ENCODE measurements at regions not wholly inside any gene's neighbourhood (a gene's known extent, or its start where the extent isn't known, plus 50 kb on each side); places are given as distances from the start of the nearest gene placed in this dataset.
"Not testable (repeated sequence)": the region's sequence is repeated elsewhere in the genome, so short reads cannot be mapped to it uniquely, and the experiment has no call there.

DNA sequence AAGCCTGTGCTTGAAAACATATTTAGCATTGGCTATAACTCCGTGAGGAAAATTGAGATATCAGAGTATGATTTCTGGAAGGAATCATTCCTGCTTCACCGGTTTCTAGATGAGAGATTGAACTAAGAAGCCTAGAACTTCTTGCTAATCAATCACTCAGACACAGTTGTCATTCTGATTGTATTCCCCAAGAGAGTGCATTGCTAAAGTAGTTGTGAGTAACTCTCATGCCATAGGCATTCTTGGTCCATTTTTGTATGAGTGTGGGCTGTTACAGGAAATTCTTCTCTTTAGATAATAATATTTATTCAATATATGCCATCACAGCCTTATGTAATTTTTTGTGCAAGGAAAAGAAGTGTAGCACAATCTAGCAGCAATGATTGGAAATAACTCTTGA, 893.3 kb upstream of the MDGA2 start:
- Histone ChIP-seq H3K4me3 (no peak overlapping the region), H3K9me3 (no peaks in the 10 kb centered on the region), H3K27ac (no peak overlapping the region), H3K4me1 (no peaks in the 10 kb centered on the region), H3K36me3 (no peaks in the 10 kb centered on the region), H3K27me3 (no peaks in the 10 kb centered on the region)
- DNase-seq, result no peak
- intact Hi-C loops (cut with DNase I; ENCODE audit: low total_unique reads), result no loop called here
- TF ChIP-seq POLR2A (IDR thresholded peaks at IDR 0.05), result no peak
- TF ChIP-seq, protein P1, sequence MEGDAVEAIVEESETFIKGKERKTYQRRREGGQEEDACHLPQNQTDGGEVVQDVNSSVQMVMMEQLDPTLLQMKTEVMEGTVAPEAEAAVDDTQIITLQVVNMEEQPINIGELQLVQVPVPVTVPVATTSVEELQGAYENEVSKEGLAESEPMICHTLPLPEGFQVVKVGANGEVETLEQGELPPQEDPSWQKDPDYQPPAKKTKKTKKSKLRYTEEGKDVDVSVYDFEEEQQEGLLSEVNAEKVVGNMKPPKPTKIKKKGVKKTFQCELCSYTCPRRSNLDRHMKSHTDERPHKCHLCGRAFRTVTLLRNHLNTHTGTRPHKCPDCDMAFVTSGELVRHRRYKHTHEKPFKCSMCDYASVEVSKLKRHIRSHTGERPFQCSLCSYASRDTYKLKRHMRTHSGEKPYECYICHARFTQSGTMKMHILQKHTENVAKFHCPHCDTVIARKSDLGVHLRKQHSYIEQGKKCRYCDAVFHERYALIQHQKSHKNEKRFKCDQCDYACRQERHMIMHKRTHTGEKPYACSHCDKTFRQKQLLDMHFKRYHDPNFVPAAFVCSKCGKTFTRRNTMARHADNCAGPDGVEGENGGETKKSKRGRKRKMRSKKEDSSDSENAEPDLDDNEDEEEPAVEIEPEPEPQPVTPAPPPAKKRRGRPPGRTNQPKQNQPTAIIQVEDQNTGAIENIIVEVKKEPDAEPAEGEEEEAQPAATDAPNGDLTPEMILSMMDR (IDR thresholded peaks at IDR 0.05), result no peak

DNA sequence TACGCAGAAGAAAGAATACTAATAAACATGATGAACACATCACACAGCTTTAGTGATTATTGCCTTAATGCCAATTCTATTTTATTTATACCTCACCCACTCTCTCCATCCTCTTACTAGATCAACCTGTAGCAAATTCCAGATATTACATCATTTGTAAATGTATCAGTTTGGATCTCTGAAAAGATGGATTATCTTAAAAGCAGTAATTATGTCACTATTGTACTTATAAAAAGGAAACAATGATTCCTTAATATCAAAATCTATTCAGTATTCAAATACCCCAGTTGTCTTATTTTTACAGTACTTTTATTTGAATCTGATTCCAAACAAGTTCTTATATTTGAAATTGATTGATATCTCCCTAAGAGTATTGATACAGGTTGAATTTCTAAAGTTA, 892.8 kb upstream of the MDGA2 start:
- Histone ChIP-seq H3K4me3 (no peak overlapping the region), H3K4me1 (no peaks in the 10 kb centered on the region), H3K36me3 (no peaks in the 10 kb centered on the region), H3K27ac (no peak overlapping the region), H3K9me3 (no peaks in the 10 kb centered on the region), H3K27me3 (no peaks in the 10 kb centered on the region)
- intact Hi-C loops (cut with DNase I; ENCODE audit: low total_unique reads), result no loop called here
- DNase-seq, result no peak
- TF ChIP-seq POLR2A (IDR thresholded peaks at IDR 0.05), result no peak
- TF ChIP-seq, protein P1 (IDR thresholded peaks at IDR 0.05), result no peak

DNA sequence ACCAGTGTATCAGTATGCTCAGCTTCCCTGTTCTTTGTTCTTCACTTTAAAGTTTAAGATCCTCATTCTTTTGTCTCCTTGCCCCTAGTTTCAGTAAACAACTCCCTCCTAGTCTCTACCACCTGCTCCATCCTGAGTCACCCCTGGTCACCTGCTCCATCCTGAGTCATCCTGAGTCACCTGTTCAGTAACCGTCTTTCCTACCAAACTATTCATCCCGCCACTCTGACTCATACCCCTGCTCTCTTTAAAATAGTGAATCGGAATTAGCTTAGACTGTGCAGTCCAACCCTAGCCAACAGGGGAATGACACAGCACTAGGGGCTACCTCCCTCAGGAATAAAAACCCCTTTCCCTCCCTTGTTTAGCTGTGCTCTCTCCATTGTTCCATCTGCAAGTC, 888.1 kb upstream of the MDGA2 start:
- H3K27me3 ChIP-seq, result no peaks in the 10 kb centered on the region
- no peak overlapping the region for H3K4me3 ChIP-seq
- H3K36me3 ChIP-seq, result no peaks in the 10 kb centered on the region
- DNase-seq, result no peak
- intact Hi-C loops (cut with DNase I; ENCODE audit: low total_unique reads), result no loop called here
- no peaks in the 10 kb centered on the region for H3K4me1 ChIP-seq
- TF ChIP-seq POLR2A (IDR thresholded peaks at IDR 0.05), result no peak
- TF ChIP-seq, protein P1 (IDR thresholded peaks at IDR 0.05), result no peak
- H3K9me3 ChIP-seq, result no peaks in the 10 kb centered on the region
- H3K27ac ChIP-seq, result no peak overlapping the region

DNA sequence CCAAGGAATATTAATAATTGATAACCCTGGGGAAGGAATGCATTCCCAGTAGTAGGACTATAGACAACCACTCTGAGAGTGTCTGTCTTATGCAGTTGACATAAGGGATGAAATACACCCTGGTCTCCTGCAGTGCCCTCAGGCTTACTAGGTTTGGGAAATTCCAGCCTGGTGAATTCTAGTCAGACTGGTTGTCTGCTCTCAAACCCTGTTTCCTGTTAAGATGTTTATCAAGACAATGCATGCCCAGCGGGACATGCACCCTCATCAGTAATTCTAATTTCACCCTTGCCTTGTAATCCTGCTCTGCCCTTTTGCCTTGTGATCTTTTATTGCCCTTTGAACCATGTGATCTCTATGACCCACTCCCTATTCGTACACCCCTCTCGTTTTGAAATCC, 886.0 kb upstream of the MDGA2 start:
- H3K4me1 ChIP-seq; H3K27ac ChIP-seq; H3K36me3 ChIP-seq; H3K9me3 ChIP-seq; DNase-seq; H3K4me3 ChIP-seq; H3K27me3 ChIP-seq; intact Hi-C loops (cut with DNase I; ENCODE audit: low total_unique reads): not testable (repeated sequence)

DNA sequence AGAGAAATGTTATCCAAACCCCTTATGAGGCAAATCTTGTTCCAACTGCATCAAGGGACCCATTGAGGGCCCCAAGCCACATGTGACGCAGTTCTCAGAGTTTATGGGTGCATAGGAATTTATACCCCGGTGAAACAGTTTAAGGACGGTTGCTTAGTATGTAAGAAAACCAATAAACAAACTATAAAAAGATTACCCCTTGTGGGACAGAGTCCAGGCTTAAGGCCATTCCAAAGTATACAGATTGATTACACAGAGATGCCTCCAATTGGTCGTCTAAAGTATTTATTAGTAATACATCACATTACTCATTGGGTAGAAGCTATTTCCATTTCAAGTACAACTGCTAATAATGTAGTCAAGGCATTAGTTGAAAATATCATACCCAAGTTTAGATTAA, 885.0 kb upstream of the MDGA2 start:
- Histone ChIP-seq H3K27ac (no peak overlapping the region), H3K4me1 (no peaks in the 10 kb centered on the region), H3K4me3 (no peak overlapping the region), H3K36me3 (no peaks in the 10 kb centered on the region), H3K27me3 (no peaks in the 10 kb centered on the region), H3K9me3 (no peaks in the 10 kb centered on the region)
- no peak for DNase-seq
- no peak for TF ChIP-seq POLR2A (IDR thresholded peaks at IDR 0.05)
- TF ChIP-seq, protein P1 (IDR thresholded peaks at IDR 0.05), result no peak
- intact Hi-C loops (cut with DNase I; ENCODE audit: low total_unique reads), result no loop called here

DNA sequence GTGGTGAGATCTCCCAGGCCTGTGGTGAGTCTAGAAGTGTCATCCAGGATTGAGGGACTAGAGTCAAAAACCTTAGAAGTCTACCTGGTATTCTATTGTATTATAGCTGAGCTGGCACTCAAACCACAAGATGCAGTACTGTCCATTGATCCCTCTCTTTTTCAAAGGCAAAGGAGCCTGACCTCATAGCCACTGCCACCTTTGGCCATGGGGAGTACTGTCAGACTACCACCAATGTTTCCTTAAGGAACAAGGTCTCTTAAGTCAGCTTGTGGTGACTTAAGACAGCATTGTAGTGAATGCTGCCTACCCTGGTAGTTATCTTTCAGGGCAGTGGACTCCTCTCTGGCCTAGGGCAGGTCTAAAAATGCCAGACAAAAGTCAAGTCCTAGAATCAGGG, 878.0 kb upstream of the MDGA2 start:
- peaks cover 0 to 2% of the 10 kb centered on the region in 2 donors for H3K36me3 ChIP-seq
- no peaks in the 10 kb centered on the region for H3K27me3 ChIP-seq
- no peaks in the 10 kb centered on the region for H3K9me3 ChIP-seq
- DNase-seq, result no peak
- no peaks in the 10 kb centered on the region for H3K4me1 ChIP-seq
- intact Hi-C loops (cut with DNase I; ENCODE audit: low total_unique reads), result no loop called here
- no peak for TF ChIP-seq POLR2A (IDR thresholded peaks at IDR 0.05)
- TF ChIP-seq, protein P1 (IDR thresholded peaks at IDR 0.05), result no peak
- H3K27ac ChIP-seq, result no peak overlapping the region
- no peak overlapping the region for H3K4me3 ChIP-seq

Data from uterus (tissue), 3 donors.